HEK293 (cell line): ENCODE measurements at regions not wholly inside any gene's neighbourhood (a gene's known extent, or its start where the extent isn't known, plus 50 kb on each side); places are given as distances from the start of the nearest gene placed in this dataset.

Source experiments
- CTCF ChIA-PET: fragments of 350-600 bp; formaldehyde crosslinking; extraction: SDS; loops from one replicate; lab custom pipeline; 2021; ENCODE audit warnings: antibody characterized with exemption; lab: Yijun Ruan, JAX
- POLR2A ChIA-PET: fragments of 300-600 bp; formaldehyde crosslinking; extraction: SDS; loops from one replicate; lab custom pipeline; 2020; ENCODE audit warnings: antibody characterized with exemption, inconsistent platforms; lab: Yijun Ruan, JAX
- H3K27ac ChIP-seq: fragments of 200-500 bp; sonication (Bioruptor generic); 2 replicates; pipeline ENCODE4 v1.5.1; 2014; ENCODE audit warnings: low read depth, low read length, control low read depth, inconsistent platforms; ENCODE audit errors: extremely low read depth
- H3K36me3 ChIP-seq, 2 experiments: fragments of 200-500 bp in 1 of 2; sonication (Bioruptor generic) in 1 of 2; 1 replicate in 1 of 2; 2 replicates in 1 of 2; pipeline ENCODE4 v1.5.1; 2014 to 2017; ENCODE audit warnings: inconsistent platforms in 2 of 2, low read length in 2 of 2; ENCODE audit not compliant: control insufficient read depth in 2 of 2, insufficient read depth in 1 of 2
- H3K4me1 ChIP-seq: fragments of 200-500 bp; sonication (Bioruptor generic); 2 replicates; pipeline ENCODE4 v1.5.1; 2014; ENCODE audit warnings: mild to moderate bottlenecking, low read length, inconsistent platforms; ENCODE audit not compliant: control insufficient read depth, insufficient read depth
- H3K4me3 ChIP-seq: 2 replicates; pipeline ENCODE4 v1.5.1; 2011; ENCODE audit warnings: low read depth, mild to moderate bottlenecking, control low read depth, low read length, moderate library complexity
- H3K9me3 ChIP-seq: fragments of 200-500 bp; sonication (Bioruptor generic); 2 replicates; pipeline ENCODE4 v1.5.1; 2014; ENCODE audit warnings: low read depth, low read length, inconsistent platforms; ENCODE audit not compliant: control insufficient read depth, insufficient read depth
- BCL11A ChIP-seq: fragments of 450-650 bp; formaldehyde crosslinking; IDR thresholded peaks from 2 replicates; pipeline ENCODE4 v1.5.1; 2016; ENCODE audit warnings: low read depth, missing biosample characterization, missing genetic modification characterization
- BCL11B ChIP-seq: fragments of 450-650 bp; formaldehyde crosslinking; IDR thresholded peaks from 2 replicates; pipeline ENCODE4 v1.5.1; 2016; ENCODE audit warnings: low read depth, missing biosample characterization, missing genetic modification characterization
- HOXA7 ChIP-seq: sonication (generic); formaldehyde crosslinking; IDR thresholded peaks from 2 replicates; pipeline ENCODE4 v1.8.1; 2022; ENCODE audit warnings: missing genetic modification reagents, borderline replicate concordance
- KLF7 ChIP-seq: fragments of 450-650 bp; formaldehyde crosslinking; IDR thresholded peaks from 2 replicates; pipeline ENCODE4 v1.5.1; 2016; ENCODE audit warnings: missing biosample characterization, missing genetic modification characterization, borderline replicate concordance
- OSR2 ChIP-seq: fragments of 450-650 bp; formaldehyde crosslinking; IDR thresholded peaks from 2 replicates; pipeline ENCODE4 v1.5.1; 2016; ENCODE audit warnings: missing biosample characterization, missing genetic modification characterization
- REPIN1 ChIP-seq: fragments of 450-650 bp; formaldehyde crosslinking; IDR thresholded peaks from 2 replicates; pipeline ENCODE4 v1.5.1; 2017; ENCODE audit warnings: missing biosample characterization, missing genetic modification characterization, low read depth
- SCRT1 ChIP-seq: fragments of 450-650 bp; formaldehyde crosslinking; IDR thresholded peaks from 2 replicates; pipeline ENCODE4 v1.5.1; 2016; ENCODE audit warnings: missing biosample characterization, missing genetic modification characterization, borderline replicate concordance
- ZBTB21 ChIP-seq: fragments of 450-650 bp; formaldehyde crosslinking; IDR thresholded peaks from 2 replicates; pipeline ENCODE4 v1.5.1; 2017; ENCODE audit warnings: missing biosample characterization, missing genetic modification characterization
- ZNF16 ChIP-seq: fragments of 450-650 bp; formaldehyde crosslinking; IDR thresholded peaks from 2 replicates; pipeline ENCODE4 v1.5.1; 2016; ENCODE audit warnings: low read depth, missing biosample characterization, missing genetic modification characterization
- ZNF174 ChIP-seq: fragments of 450-650 bp; formaldehyde crosslinking; IDR thresholded peaks from 2 replicates; pipeline ENCODE4 v1.5.0; 2017; ENCODE audit warnings: missing biosample characterization, mild to moderate bottlenecking, missing genetic modification characterization
- ZNF221 ChIP-seq: fragments of 450-650 bp; formaldehyde crosslinking; IDR thresholded peaks from 2 replicates; pipeline ENCODE4 v1.5.1; 2017; ENCODE audit warnings: missing biosample characterization, missing genetic modification characterization, borderline replicate concordance
- ZNF37A ChIP-seq: fragments of 450-650 bp; IDR thresholded peaks from 2 replicates; pipeline ENCODE4 v1.5.1; 2018; ENCODE audit warnings: missing biosample characterization, missing genetic modification characterization
- ZNF423 ChIP-seq: fragments of 450-650 bp; formaldehyde crosslinking; IDR thresholded peaks from 2 replicates; pipeline ENCODE4 v1.5.1; 2016; ENCODE audit warnings: missing biosample characterization, missing genetic modification characterization
- ZNF514 ChIP-seq: fragments of 450-650 bp; formaldehyde crosslinking; IDR thresholded peaks from 2 replicates; pipeline ENCODE4 v1.5.1; 2016; ENCODE audit warnings: missing biosample characterization, missing genetic modification characterization
- ZNF561 ChIP-seq: fragments of 450-650 bp; IDR thresholded peaks from 2 replicates; pipeline ENCODE4 v1.5.1; 2018; ENCODE audit warnings: missing biosample characterization, missing genetic modification characterization, borderline replicate concordance
- ZNF707 ChIP-seq: fragments of 450-650 bp; formaldehyde crosslinking; IDR thresholded peaks from 2 replicates; pipeline ENCODE4 v1.5.1; 2016; ENCODE audit warnings: missing biosample characterization, missing genetic modification characterization
- ZNF76 ChIP-seq: fragments of 450-650 bp; formaldehyde crosslinking; IDR thresholded peaks from 2 replicates; pipeline ENCODE4; 2016; ENCODE audit warnings: low read depth, missing biosample characterization, missing genetic modification characterization, borderline replicate concordance
- TF ChIP-seq, protein P1 (sequence below): fragments of 450-650 bp; formaldehyde crosslinking; IDR thresholded peaks from 2 replicates; pipeline ENCODE4 v1.5.1; 2016; ENCODE audit warnings: missing biosample characterization, missing genetic modification characterization
- TF ChIP-seq, protein P2 (sequence below): fragments of 450-650 bp; formaldehyde crosslinking; IDR thresholded peaks from 2 replicates; pipeline ENCODE4 v1.5.1; 2016; ENCODE audit warnings: missing biosample characterization, missing genetic modification characterization
- TF ChIP-seq, protein P3 (sequence below): fragments of 450-650 bp; formaldehyde crosslinking; IDR thresholded peaks from 2 replicates; pipeline ENCODE4 v1.5.0; 2017; ENCODE audit warnings: missing biosample characterization, missing genetic modification characterization, borderline replicate concordance
- TF ChIP-seq, protein P4 (sequence below): fragments of 450-650 bp; IDR thresholded peaks from 2 replicates; pipeline ENCODE4 v1.5.1; 2018; ENCODE audit warnings: missing biosample characterization, missing genetic modification characterization
- TF ChIP-seq, protein P5 (sequence below): fragments of 450-650 bp; formaldehyde crosslinking; IDR thresholded peaks from 2 replicates; pipeline ENCODE4 v1.5.1; 2016; ENCODE audit warnings: missing biosample characterization, missing genetic modification characterization, low read depth

DNA sequence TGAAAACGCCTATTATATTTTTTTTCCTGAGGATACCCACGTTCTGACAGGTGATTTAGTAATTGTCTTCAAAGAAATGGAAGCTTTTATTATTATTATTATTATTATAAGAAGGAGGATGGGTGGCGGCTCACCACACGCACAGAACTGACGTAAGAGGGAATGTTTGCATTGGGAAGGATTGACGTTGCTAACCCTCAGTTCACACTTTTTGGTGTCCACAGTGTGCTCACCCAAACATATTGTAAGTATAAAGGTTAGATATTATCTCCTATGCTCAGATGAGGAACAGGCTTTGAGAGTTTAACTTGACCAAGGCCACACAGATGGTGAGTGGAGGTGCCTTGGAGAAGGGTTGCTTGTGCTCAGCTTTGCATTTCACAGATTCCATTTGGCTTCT is 533.5 kb upstream of the TBL1XR1 start (continued):
- TF ChIP-seq, protein P1, sequence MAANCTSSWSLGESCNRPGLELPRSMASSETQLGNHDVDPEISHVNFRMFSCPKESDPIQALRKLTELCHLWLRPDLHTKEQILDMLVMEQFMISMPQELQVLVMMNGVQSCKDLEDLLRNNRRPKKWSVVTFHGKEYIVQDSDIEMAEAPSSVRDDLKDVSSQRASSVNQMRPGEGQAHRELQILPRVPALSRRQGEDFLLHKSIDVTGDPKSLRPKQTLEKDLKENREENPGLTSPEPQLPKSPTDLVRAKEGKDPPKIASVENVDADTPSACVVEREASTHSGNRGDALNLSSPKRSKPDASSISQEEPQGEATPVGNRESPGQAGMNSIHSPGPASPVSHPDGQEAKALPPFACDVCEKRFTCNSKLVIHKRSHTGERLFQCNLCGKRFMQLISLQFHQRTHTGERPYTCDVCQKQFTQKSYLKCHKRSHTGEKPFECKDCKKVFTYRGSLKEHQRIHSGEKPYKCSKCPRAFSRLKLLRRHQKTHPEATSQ (tag by site-specific recombination): no peak

DNA sequence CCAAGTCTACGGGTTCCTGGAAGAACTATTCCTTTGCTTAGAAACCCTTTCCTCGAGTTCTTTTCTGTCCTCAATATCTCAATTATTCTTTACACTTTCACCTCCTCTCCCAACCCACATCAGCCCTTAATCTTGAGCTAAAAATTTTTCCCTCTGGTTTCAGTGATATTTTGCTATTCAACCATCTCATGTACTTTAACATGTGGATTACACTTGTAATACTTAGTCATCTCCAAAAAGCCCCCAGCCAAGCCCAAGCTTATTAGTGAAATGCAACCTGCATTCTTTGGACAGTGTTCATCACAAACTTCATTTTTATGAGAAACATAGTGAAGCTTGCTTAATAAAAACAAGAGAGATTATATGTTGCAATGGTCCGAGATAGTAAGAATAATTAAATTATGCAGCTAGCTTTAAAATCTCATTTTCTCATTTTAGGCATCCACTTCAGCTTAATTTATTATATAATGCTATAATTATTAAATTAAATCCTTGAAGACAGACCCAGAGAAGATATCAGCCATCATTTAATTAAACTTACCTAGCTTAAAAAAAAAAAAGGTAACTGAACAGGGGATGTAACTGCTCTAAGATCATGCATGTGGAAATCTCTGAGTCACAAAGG is 534.5 kb upstream of the TBL1XR1 start:
- Histone ChIP-seq H3K9me3 (no peaks in the 10 kb centered on the region), H3K4me1 (no peaks in the 10 kb centered on the region), H3K4me3 (no peak overlapping the region), H3K36me3 (no peaks in the 10 kb centered on the region), H3K27ac (no peak overlapping the region)
- TF ChIP-seq KLF7 (tag by site-specific recombination) (no peak), BCL11B (tag by site-specific recombination) (no peak), ZBTB21 (tag by site-specific recombination) (no peak), SCRT1 (tag by site-specific recombination) (no peak), ZNF707 (tag by site-specific recombination) (no peak), ZNF16 (tag by site-specific recombination) (no peak), ZNF174 (no peak), REPIN1 (tag by site-specific recombination) (no peak), BCL11A (tag by site-specific recombination) (no peak), ZNF561 (no peak), HOXA7 (no peak), ZNF514 (tag by site-specific recombination) (no peak), ZNF423 (tag by site-specific recombination) (no peak)
- TF ChIP-seq, protein P2, sequence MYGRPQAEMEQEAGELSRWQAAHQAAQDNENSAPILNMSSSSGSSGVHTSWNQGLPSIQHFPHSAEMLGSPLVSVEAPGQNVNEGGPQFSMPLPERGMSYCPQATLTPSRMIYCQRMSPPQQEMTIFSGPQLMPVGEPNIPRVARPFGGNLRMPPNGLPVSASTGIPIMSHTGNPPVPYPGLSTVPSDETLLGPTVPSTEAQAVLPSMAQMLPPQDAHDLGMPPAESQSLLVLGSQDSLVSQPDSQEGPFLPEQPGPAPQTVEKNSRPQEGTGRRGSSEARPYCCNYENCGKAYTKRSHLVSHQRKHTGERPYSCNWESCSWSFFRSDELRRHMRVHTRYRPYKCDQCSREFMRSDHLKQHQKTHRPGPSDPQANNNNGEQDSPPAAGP: no peak
- TF ChIP-seq, protein P3, sequence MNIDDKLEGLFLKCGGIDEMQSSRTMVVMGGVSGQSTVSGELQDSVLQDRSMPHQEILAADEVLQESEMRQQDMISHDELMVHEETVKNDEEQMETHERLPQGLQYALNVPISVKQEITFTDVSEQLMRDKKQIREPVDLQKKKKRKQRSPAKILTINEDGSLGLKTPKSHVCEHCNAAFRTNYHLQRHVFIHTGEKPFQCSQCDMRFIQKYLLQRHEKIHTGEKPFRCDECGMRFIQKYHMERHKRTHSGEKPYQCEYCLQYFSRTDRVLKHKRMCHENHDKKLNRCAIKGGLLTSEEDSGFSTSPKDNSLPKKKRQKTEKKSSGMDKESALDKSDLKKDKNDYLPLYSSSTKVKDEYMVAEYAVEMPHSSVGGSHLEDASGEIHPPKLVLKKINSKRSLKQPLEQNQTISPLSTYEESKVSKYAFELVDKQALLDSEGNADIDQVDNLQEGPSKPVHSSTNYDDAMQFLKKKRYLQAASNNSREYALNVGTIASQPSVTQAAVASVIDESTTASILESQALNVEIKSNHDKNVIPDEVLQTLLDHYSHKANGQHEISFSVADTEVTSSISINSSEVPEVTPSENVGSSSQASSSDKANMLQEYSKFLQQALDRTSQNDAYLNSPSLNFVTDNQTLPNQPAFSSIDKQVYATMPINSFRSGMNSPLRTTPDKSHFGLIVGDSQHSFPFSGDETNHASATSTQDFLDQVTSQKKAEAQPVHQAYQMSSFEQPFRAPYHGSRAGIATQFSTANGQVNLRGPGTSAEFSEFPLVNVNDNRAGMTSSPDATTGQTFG (tag by site-specific recombination): no peak
- TF ChIP-seq, protein P4, sequence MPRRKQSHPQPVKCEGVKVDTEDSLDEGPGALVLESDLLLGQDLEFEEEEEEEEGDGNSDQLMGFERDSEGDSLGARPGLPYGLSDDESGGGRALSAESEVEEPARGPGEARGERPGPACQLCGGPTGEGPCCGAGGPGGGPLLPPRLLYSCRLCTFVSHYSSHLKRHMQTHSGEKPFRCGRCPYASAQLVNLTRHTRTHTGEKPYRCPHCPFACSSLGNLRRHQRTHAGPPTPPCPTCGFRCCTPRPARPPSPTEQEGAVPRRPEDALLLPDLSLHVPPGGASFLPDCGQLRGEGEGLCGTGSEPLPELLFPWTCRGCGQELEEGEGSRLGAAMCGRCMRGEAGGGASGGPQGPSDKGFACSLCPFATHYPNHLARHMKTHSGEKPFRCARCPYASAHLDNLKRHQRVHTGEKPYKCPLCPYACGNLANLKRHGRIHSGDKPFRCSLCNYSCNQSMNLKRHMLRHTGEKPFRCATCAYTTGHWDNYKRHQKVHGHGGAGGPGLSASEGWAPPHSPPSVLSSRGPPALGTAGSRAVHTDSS (tag by site-specific recombination): no peak
- ChIA-PET CTCF (no interaction called here), POLR2A (no interaction called here)

DNA sequence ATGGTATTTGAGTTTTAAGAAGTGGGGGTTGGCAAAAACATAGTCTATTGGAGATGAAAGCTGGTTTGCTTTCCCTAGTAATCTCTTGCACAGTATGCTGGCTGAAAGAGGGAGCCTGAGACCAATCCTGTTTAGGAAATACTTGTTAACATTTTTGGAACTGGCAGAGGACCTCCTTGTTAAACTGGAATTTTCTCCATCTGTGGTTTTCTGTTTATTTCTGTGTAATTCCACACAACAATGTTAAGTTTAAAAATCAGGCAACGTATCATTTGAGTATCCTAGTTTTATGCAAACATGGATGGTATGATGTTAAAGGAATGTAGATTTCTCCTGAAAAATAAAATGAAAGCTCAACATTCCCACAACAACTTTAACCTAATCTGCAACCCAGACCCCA is 536.0 kb upstream of the TBL1XR1 start:
- no peak overlapping the region for H3K27ac ChIP-seq
- no peaks in the 10 kb centered on the region for H3K36me3 ChIP-seq
- no peaks in the 10 kb centered on the region for H3K9me3 ChIP-seq
- no peak overlapping the region for H3K4me3 ChIP-seq
- POLR2A ChIA-PET: no interaction called here
- no peaks in the 10 kb centered on the region for H3K4me1 ChIP-seq
- CTCF ChIA-PET: no interaction called here
- TF ChIP-seq OSR2 (tag by site-specific recombination) (no peak), ZNF423 (tag by site-specific recombination) (no peak), ZNF221 (tag by site-specific recombination) (no peak), HOXA7 (no peak), ZNF37A (tag by site-specific recombination) (no peak), ZNF76 (tag by site-specific recombination) (no peak)
- TF ChIP-seq, protein P5, sequence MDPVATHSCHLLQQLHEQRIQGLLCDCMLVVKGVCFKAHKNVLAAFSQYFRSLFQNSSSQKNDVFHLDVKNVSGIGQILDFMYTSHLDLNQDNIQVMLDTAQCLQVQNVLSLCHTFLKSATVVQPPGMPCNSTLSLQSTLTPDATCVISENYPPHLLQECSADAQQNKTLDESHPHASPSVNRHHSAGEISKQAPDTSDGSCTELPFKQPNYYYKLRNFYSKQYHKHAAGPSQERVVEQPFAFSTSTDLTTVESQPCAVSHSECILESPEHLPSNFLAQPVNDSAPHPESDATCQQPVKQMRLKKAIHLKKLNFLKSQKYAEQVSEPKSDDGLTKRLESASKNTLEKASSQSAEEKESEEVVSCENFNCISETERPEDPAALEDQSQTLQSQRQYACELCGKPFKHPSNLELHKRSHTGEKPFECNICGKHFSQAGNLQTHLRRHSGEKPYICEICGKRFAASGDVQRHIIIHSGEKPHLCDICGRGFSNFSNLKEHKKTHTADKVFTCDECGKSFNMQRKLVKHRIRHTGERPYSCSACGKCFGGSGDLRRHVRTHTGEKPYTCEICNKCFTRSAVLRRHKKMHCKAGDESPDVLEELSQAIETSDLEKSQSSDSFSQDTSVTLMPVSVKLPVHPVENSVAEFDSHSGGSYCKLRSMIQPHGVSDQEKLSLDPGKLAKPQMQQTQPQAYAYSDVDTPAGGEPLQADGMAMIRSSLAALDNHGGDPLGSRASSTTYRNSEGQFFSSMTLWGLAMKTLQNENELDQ: no peak
- TF ChIP-seq, protein P3 (tag by site-specific recombination): no peak
